Activated T-helper 17 cell treated with anti-CD3 and anti-CD28 coated beads, Interleukin-2, amount 50 U/mL, for 72 hours (primary cell): ENCODE measurements at regions not wholly inside any gene's neighbourhood (a gene's known extent, or its start where the extent isn't known, plus 50 kb on each side); places are given as distances from the start of the nearest gene placed in this dataset.

ENCODE experiments used
- ATAC-seq: fragments of 150-1000 bp; cut with Tn5 transposase; replicated peaks from 2 replicates; pipeline ENCODE4 v1.10.0; 2021; ENCODE audit warnings: mild to moderate bottlenecking, moderate library complexity
- H3K27ac Mint-ChIP-seq: one replicate; pipeline ENCODE4 v1.8.0; 2022; ENCODE audit warnings: mixed read lengths
- H3K27me3 Mint-ChIP-seq: one replicate; pipeline ENCODE4 v1.8.0; 2022; ENCODE audit warnings: mixed read lengths
- H3K36me3 Mint-ChIP-seq: one replicate; pipeline ENCODE4 v1.8.0; 2022; ENCODE audit warnings: low read depth, mild to moderate bottlenecking, mixed read lengths
- H3K4me1 Mint-ChIP-seq: one replicate; pipeline ENCODE4 v1.8.0; 2022; ENCODE audit warnings: mixed read lengths
- H3K4me3 Mint-ChIP-seq: one replicate; pipeline ENCODE4 v1.8.0; 2022; ENCODE audit warnings: mild to moderate bottlenecking, mixed read lengths
- H3K9me3 Mint-ChIP-seq: one replicate; pipeline ENCODE4 v1.8.0; 2022; ENCODE audit warnings: mixed read lengths

GRCh38 chr4:10178763-10179162, 62.2 kb upstream of the WDR1 start:
- Mint-ChIP-seq H3K9me3 (peaks cover 5% of the 10 kb centered on the region), H3K4me1 (peaks cover 15% of the 10 kb centered on the region), H3K27me3 (no peaks in the 10 kb centered on the region), H3K27ac (no peak overlapping the region), H3K4me3 (no peak overlapping the region), H3K36me3 (no peaks in the 10 kb centered on the region)
- no peak for ATAC-seq

- no peak for ATAC-seq
- Mint-ChIP-seq H3K27me3 (no peaks in the 10 kb centered on the region), H3K27ac (no peak overlapping the region), H3K4me3 (no peak overlapping the region), H3K36me3 (no peaks in the 10 kb centered on the region), H3K9me3 (no peaks in the 10 kb centered on the region), H3K4me1 (no peaks in the 10 kb centered on the region)
These were observed 59.0 kb upstream of the WDR1 start for GRCh38 chr4:10175626-10176025.

GRCh38 chr4:10173754-10174749, 57.5 kb upstream of the WDR1 start:
- ATAC-seq = no peak
- Mint-ChIP-seq H3K4me3 (no peak overlapping the region), H3K9me3 (no peaks in the 10 kb centered on the region), H3K27me3 (no peaks in the 10 kb centered on the region), H3K36me3 (no peaks in the 10 kb centered on the region), H3K27ac (no peak overlapping the region), H3K4me1 (no peaks in the 10 kb centered on the region)

- no peaks in the 10 kb centered on the region for H3K36me3 Mint-ChIP-seq
- no peak for ATAC-seq
- no peak overlapping the region for H3K27ac Mint-ChIP-seq
- H3K4me3 Mint-ChIP-seq = no peak overlapping the region
- H3K9me3 Mint-ChIP-seq = no peaks in the 10 kb centered on the region
- no peaks in the 10 kb centered on the region for H3K4me1 Mint-ChIP-seq
- no peaks in the 10 kb centered on the region for H3K27me3 Mint-ChIP-seq
These were observed 56.6 kb upstream of the WDR1 start for GRCh38 chr4:10173037-10173753.

GRCh38 chr4:10172278-10172921, 55.8 kb upstream of the WDR1 start:
- Mint-ChIP-seq H3K9me3 (no peaks in the 10 kb centered on the region), H3K27ac (no peak overlapping the region), H3K27me3 (no peaks in the 10 kb centered on the region), H3K4me1 (no peaks in the 10 kb centered on the region), H3K36me3 (no peaks in the 10 kb centered on the region), H3K4me3 (no peak overlapping the region)
- ATAC-seq = no peak

GRCh38 chr4:10171055-10171454, 54.5 kb upstream of the WDR1 start:
- Mint-ChIP-seq H3K9me3 (no peaks in the 10 kb centered on the region), H3K4me3 (no peak overlapping the region), H3K36me3 (no peaks in the 10 kb centered on the region), H3K4me1 (no peaks in the 10 kb centered on the region), H3K27me3 (no peaks in the 10 kb centered on the region), H3K27ac (no peak overlapping the region)
- ATAC-seq = no peak

GRCh38 chr4:10169839-10170387, 53.3 kb upstream of the WDR1 start:
- Mint-ChIP-seq H3K4me3 (no peak overlapping the region), H3K4me1 (no peaks in the 10 kb centered on the region), H3K27me3 (no peaks in the 10 kb centered on the region), H3K36me3 (no peaks in the 10 kb centered on the region), H3K27ac (no peak overlapping the region), H3K9me3 (no peaks in the 10 kb centered on the region)
- no peak for ATAC-seq

GRCh38 chr4:10168151-10168550, 51.6 kb upstream of the WDR1 start:
- Mint-ChIP-seq H3K9me3 (no peaks in the 10 kb centered on the region), H3K4me3 (no peak overlapping the region), H3K36me3 (no peaks in the 10 kb centered on the region), H3K27me3 (no peaks in the 10 kb centered on the region), H3K27ac (no peak overlapping the region), H3K4me1 (no peaks in the 10 kb centered on the region)
- no peak for ATAC-seq

GRCh38 chr4:10167201-10167600, 50.6 kb upstream of the WDR1 start:
- peak overlapping the region; percentile 66 for H3K27ac Mint-ChIP-seq
- no peaks in the 10 kb centered on the region for H3K36me3 Mint-ChIP-seq
- peaks cover 5% of the 10 kb centered on the region for H3K4me1 Mint-ChIP-seq
- H3K4me3 Mint-ChIP-seq = no peak overlapping the region
- H3K27me3 Mint-ChIP-seq = no peaks in the 10 kb centered on the region
- no peak for ATAC-seq
- H3K9me3 Mint-ChIP-seq = no peaks in the 10 kb centered on the region
